ENCODE measurements at regions not wholly inside any gene's neighbourhood (a gene's known extent, or its start where the extent isn't known, plus 50 kb on each side); places are given as distances from the start of the nearest gene placed in this dataset.
"Not testable (repeated sequence)": the region's sequence is repeated elsewhere in the genome, so short reads cannot be mapped to it uniquely, and the experiment has no call there.

GRCh38 chr16:17566075-17566474 lies 95.3 kb upstream of the XYLT1 start:
- Mint-ChIP-seq H3K4me1 (ENCODE audit: low read depth) (no peaks in the 10 kb centered on the region), H3K4me3 (no peak overlapping the region), H3K9me3 (no peaks in the 10 kb centered on the region), H3K27me3 (ENCODE audit: insufficient read depth) (peaks cover 12% of the 10 kb centered on the region), H3K27ac (no peak overlapping the region), H3K36me3 (ENCODE audit: low read depth) (no peaks in the 10 kb centered on the region)
- intact Hi-C loops (cut with micrococcal nuclease) = no loop called here
- DNase-seq (ENCODE audit: low spot score) = no peak

- peaks cover 10% of the 10 kb centered on the region for H3K27me3 Mint-ChIP-seq (ENCODE audit: insufficient read depth)
- no peaks in the 10 kb centered on the region for H3K4me1 Mint-ChIP-seq (ENCODE audit: low read depth)
- H3K27ac Mint-ChIP-seq = no peak overlapping the region
- DNase-seq (ENCODE audit: low spot score) = no peak
- intact Hi-C loops (cut with micrococcal nuclease) = no loop called here
- H3K36me3 Mint-ChIP-seq (ENCODE audit: low read depth) = no peaks in the 10 kb centered on the region
- H3K4me3 Mint-ChIP-seq = no peak overlapping the region
- no peaks in the 10 kb centered on the region for H3K9me3 Mint-ChIP-seq
Measured at GRCh38 chr16:17565605-17566004, 94.8 kb upstream of the XYLT1 start.

- Mint-ChIP-seq H3K9me3 (no peaks in the 10 kb centered on the region), H3K4me1 (ENCODE audit: low read depth) (no peaks in the 10 kb centered on the region), H3K27me3 (ENCODE audit: insufficient read depth) (peaks cover 10% of the 10 kb centered on the region), H3K36me3 (ENCODE audit: low read depth) (no peaks in the 10 kb centered on the region), H3K27ac (no peak overlapping the region), H3K4me3 (no peak overlapping the region)
- intact Hi-C loops (cut with micrococcal nuclease) = no loop called here
- no peak for DNase-seq (ENCODE audit: low spot score)
Measured at GRCh38 chr16:17564856-17565255, 94.1 kb upstream of the XYLT1 start.

- H3K27ac Mint-ChIP-seq = no peak overlapping the region
- H3K27me3 Mint-ChIP-seq (ENCODE audit: insufficient read depth) = peaks cover 11% of the 10 kb centered on the region
- no peak overlapping the region for H3K4me3 Mint-ChIP-seq
- DNase-seq (ENCODE audit: low spot score) = no peak
- intact Hi-C loops (cut with micrococcal nuclease) = no loop called here
- no peaks in the 10 kb centered on the region for H3K36me3 Mint-ChIP-seq (ENCODE audit: low read depth)
- no peaks in the 10 kb centered on the region for H3K4me1 Mint-ChIP-seq (ENCODE audit: low read depth)
- no peaks in the 10 kb centered on the region for H3K9me3 Mint-ChIP-seq
Measured at GRCh38 chr16:17563323-17564091, 92.7 kb upstream of the XYLT1 start.

GRCh38 chr16:17561056-17561455 lies 90.3 kb upstream of the XYLT1 start:
- H3K27me3 Mint-ChIP-seq (ENCODE audit: insufficient read depth) = peaks cover 13% of the 10 kb centered on the region
- no peak overlapping the region for H3K4me3 Mint-ChIP-seq
- H3K9me3 Mint-ChIP-seq = no peaks in the 10 kb centered on the region
- no peak for DNase-seq (ENCODE audit: low spot score)
- no peaks in the 10 kb centered on the region for H3K4me1 Mint-ChIP-seq (ENCODE audit: low read depth)
- no peaks in the 10 kb centered on the region for H3K36me3 Mint-ChIP-seq (ENCODE audit: low read depth)
- no peak overlapping the region for H3K27ac Mint-ChIP-seq
- intact Hi-C loops (cut with micrococcal nuclease) = no loop called here

- intact Hi-C loops (cut with micrococcal nuclease) = no loop called here
- no peaks in the 10 kb centered on the region for H3K36me3 Mint-ChIP-seq (ENCODE audit: low read depth)
- no peak for DNase-seq (ENCODE audit: low spot score)
- H3K27me3 Mint-ChIP-seq (ENCODE audit: insufficient read depth) = peaks cover 13% of the 10 kb centered on the region
- H3K4me3 Mint-ChIP-seq = no peak overlapping the region
- H3K4me1 Mint-ChIP-seq (ENCODE audit: low read depth) = no peaks in the 10 kb centered on the region
- no peaks in the 10 kb centered on the region for H3K9me3 Mint-ChIP-seq
- H3K27ac Mint-ChIP-seq = no peak overlapping the region
Measured at GRCh38 chr16:17560548-17560947, 89.8 kb upstream of the XYLT1 start.

GRCh38 chr16:17559394-17559793 lies 88.6 kb upstream of the XYLT1 start:
- no peak overlapping the region for H3K27ac Mint-ChIP-seq
- no peaks in the 10 kb centered on the region for H3K9me3 Mint-ChIP-seq
- intact Hi-C loops (cut with micrococcal nuclease) = loop anchor here (10.0 kb wide), 1 partner anchor 85 kb away; the partner anchor contains the start of gene XYLT1
- H3K4me3 Mint-ChIP-seq = no peak overlapping the region
- H3K27me3 Mint-ChIP-seq (ENCODE audit: insufficient read depth) = peaks cover 13% of the 10 kb centered on the region
- DNase-seq (ENCODE audit: low spot score) = no peak
- H3K36me3 Mint-ChIP-seq (ENCODE audit: low read depth) = no peaks in the 10 kb centered on the region
- no peaks in the 10 kb centered on the region for H3K4me1 Mint-ChIP-seq (ENCODE audit: low read depth)

GRCh38 chr16:17557949-17558348 lies 87.2 kb upstream of the XYLT1 start:
- Mint-ChIP-seq H3K27ac (no peak overlapping the region), H3K4me3 (no peak overlapping the region), H3K27me3 (ENCODE audit: insufficient read depth) (peaks cover 11% of the 10 kb centered on the region), H3K4me1 (ENCODE audit: low read depth) (no peaks in the 10 kb centered on the region), H3K9me3 (no peaks in the 10 kb centered on the region), H3K36me3 (ENCODE audit: low read depth) (no peaks in the 10 kb centered on the region)
- DNase-seq (ENCODE audit: low spot score) = no peak
- intact Hi-C loops (cut with micrococcal nuclease) = loop anchor here (10.0 kb wide), 1 partner anchor 83 kb away; the partner anchor contains the start of gene XYLT1

- Mint-ChIP-seq H3K27ac (no peak overlapping the region), H3K4me1 (ENCODE audit: low read depth) (no peaks in the 10 kb centered on the region), H3K27me3 (ENCODE audit: insufficient read depth) (peaks cover 9% of the 10 kb centered on the region), H3K36me3 (ENCODE audit: low read depth) (no peaks in the 10 kb centered on the region), H3K4me3 (no peak overlapping the region), H3K9me3 (no peaks in the 10 kb centered on the region)
- no peak for DNase-seq (ENCODE audit: low spot score)
- intact Hi-C loops (cut with micrococcal nuclease) = loop anchor here (10.0 kb wide), 1 partner anchor 83 kb away; the partner anchor contains the start of gene XYLT1
Measured at GRCh38 chr16:17557480-17557879, 86.7 kb upstream of the XYLT1 start.

GRCh38 chr16:17556276-17557052 lies 85.7 kb upstream of the XYLT1 start:
- H3K27ac Mint-ChIP-seq = no peak overlapping the region
- no peak overlapping the region for H3K4me3 Mint-ChIP-seq
- no peak for DNase-seq (ENCODE audit: low spot score)
- intact Hi-C loops (cut with micrococcal nuclease) = loop anchor here (10.0 kb wide), 1 partner anchor 82 kb away; the partner anchor contains the start of gene XYLT1
- no peaks in the 10 kb centered on the region for H3K36me3 Mint-ChIP-seq (ENCODE audit: low read depth)
- H3K27me3 Mint-ChIP-seq (ENCODE audit: insufficient read depth) = peaks cover 5% of the 10 kb centered on the region
- H3K9me3 Mint-ChIP-seq = no peaks in the 10 kb centered on the region
- no peaks in the 10 kb centered on the region for H3K4me1 Mint-ChIP-seq (ENCODE audit: low read depth)

GRCh38 chr16:17555176-17555575 lies 84.4 kb upstream of the XYLT1 start:
- Mint-ChIP-seq H3K9me3 (no peaks in the 10 kb centered on the region), H3K27me3 (ENCODE audit: insufficient read depth) (peaks cover 5% of the 10 kb centered on the region), H3K4me1 (ENCODE audit: low read depth) (no peaks in the 10 kb centered on the region), H3K27ac (no peak overlapping the region), H3K4me3 (no peak overlapping the region), H3K36me3 (ENCODE audit: low read depth) (no peaks in the 10 kb centered on the region)
- intact Hi-C loops (cut with micrococcal nuclease) = loop anchor here (10.0 kb wide), 1 partner anchor 80 kb away; the partner anchor contains the start of gene XYLT1
- no peak for DNase-seq (ENCODE audit: low spot score)

- DNase-seq (ENCODE audit: low spot score) = no peak
- H3K9me3 Mint-ChIP-seq = no peaks in the 10 kb centered on the region
- intact Hi-C loops (cut with micrococcal nuclease) = loop anchor here (10.0 kb wide), 1 partner anchor 78 kb away; the partner anchor contains the start of gene XYLT1
- no peak overlapping the region for H3K27ac Mint-ChIP-seq
- peaks cover 2% of the 10 kb centered on the region for H3K27me3 Mint-ChIP-seq (ENCODE audit: insufficient read depth)
- H3K4me1 Mint-ChIP-seq (ENCODE audit: low read depth) = no peaks in the 10 kb centered on the region
- no peaks in the 10 kb centered on the region for H3K36me3 Mint-ChIP-seq (ENCODE audit: low read depth)
- no peak overlapping the region for H3K4me3 Mint-ChIP-seq
Measured at GRCh38 chr16:17552351-17552750, 81.6 kb upstream of the XYLT1 start.

- not testable (repeated sequence) for H3K9me3 Mint-ChIP-seq; H3K27me3 Mint-ChIP-seq (ENCODE audit: insufficient read depth); H3K36me3 Mint-ChIP-seq (ENCODE audit: low read depth); H3K4me3 Mint-ChIP-seq; H3K27ac Mint-ChIP-seq; DNase-seq (ENCODE audit: low spot score); H3K4me1 Mint-ChIP-seq (ENCODE audit: low read depth)
- intact Hi-C loops (cut with micrococcal nuclease) = loop anchor here (10.0 kb wide), 1 partner anchor 77 kb away; the partner anchor contains the start of gene XYLT1
Measured at GRCh38 chr16:17551682-17552081, 80.9 kb upstream of the XYLT1 start.

Data from activated T-helper 1 cell treated with anti-CD3 and anti-CD28 coated beads, Interleukin-12 subunit alpha, Interleukin-12 subunit beta, Interleukin-2, Interleukin-4 antibody, amounts not matched to agents 30 ng/mL and 10 ng/mL and 1 ng/mL, durations not matched to agents 14 hours and 24 hours and 36 hours (primary cell).